OCI-LY7 (cell line): ENCODE measurements at regions not wholly inside any gene's neighbourhood (a gene's known extent, or its start where the extent isn't known, plus 50 kb on each side); places are given as distances from the start of the nearest gene placed in this dataset.

Experiments used
- CTCF ChIP-seq: fragments of 200-600 bp; sonication (generic); conservative IDR thresholded peaks from 2 replicates; pipeline ENCODE4 v1.5.1; 2014; ENCODE audit warnings: mild to moderate bottlenecking, antibody characterized with exemption, low read length, moderate library complexity, mixed read lengths
- EZH2phosphoT487 ChIP-seq: fragments of 200-600 bp; sonication (generic); IDR thresholded peaks from 2 replicates; pipeline ENCODE4 v1.6.1; 2018; ENCODE audit warnings: low read depth, borderline replicate concordance, mild to moderate bottlenecking, mixed run types, antibody characterized with exemption, low read length, moderate library complexity, mixed read lengths

GRCh38 chr6:3958255-3958654, 109.1 kb downstream of the FAM50B start:
- TF ChIP-seq CTCF: no peak
- TF ChIP-seq EZH2phosphoT487: no peak
